Lower leg skin (tissue), 3 donors: ENCODE measurements at regions not wholly inside any gene's neighbourhood (a gene's known extent, or its start where the extent isn't known, plus 50 kb on each side); places are given as distances from the start of the nearest gene placed in this dataset.

Source experiments
- POLR2A ChIP-seq, 2 donors: fragments of 450-650 bp; IDR thresholded peaks; one replicate each; pipeline ENCODE4 v1.6.1; 2016 to 2017; ENCODE audit warnings: antibody characterized with exemption in 2 of 2, mild to moderate bottlenecking in 1 of 2, moderate library complexity in 1 of 2
- TF ChIP-seq, protein P1 (sequence below), 3 donors: fragments of 450-650 bp; IDR thresholded peaks; one replicate each; pipeline ENCODE4 v1.5.1; 2016; ENCODE audit warnings: antibody characterized with exemption in 3 of 3, mild to moderate bottlenecking in 3 of 3, moderate library complexity in 2 of 3

DNA sequence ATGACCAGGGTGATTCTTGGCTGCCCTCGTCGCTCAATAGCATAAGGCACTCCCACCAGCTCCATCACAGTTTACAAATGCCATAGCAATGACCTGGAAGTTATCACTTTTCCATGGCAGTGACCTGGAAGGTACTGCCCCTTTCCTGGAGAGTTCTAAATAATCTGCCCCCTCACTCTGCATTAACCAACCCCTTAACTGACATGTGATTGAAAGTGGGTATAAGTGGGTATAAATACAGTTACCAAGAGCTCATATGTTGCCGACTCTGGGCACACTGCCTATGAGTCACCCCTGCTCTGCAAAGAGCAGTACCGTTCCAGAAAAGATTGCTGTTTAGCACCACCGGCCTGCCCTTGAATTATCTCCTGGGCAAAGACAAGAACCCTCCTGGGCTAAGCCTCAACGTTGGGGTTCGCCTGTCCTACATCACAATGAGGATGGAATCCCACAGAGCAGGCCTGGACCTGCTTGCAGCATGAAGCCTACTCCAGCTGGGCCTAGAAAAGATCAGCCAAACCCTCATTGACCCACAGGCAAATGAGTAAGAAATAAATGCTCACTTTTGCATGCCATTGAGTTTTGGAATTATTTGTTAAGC is 95.2 kb upstream of the SEC14L1 start:
- TF ChIP-seq, protein P1, sequence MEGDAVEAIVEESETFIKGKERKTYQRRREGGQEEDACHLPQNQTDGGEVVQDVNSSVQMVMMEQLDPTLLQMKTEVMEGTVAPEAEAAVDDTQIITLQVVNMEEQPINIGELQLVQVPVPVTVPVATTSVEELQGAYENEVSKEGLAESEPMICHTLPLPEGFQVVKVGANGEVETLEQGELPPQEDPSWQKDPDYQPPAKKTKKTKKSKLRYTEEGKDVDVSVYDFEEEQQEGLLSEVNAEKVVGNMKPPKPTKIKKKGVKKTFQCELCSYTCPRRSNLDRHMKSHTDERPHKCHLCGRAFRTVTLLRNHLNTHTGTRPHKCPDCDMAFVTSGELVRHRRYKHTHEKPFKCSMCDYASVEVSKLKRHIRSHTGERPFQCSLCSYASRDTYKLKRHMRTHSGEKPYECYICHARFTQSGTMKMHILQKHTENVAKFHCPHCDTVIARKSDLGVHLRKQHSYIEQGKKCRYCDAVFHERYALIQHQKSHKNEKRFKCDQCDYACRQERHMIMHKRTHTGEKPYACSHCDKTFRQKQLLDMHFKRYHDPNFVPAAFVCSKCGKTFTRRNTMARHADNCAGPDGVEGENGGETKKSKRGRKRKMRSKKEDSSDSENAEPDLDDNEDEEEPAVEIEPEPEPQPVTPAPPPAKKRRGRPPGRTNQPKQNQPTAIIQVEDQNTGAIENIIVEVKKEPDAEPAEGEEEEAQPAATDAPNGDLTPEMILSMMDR (IDR thresholded peaks at IDR 0.05) = no peak
- no peak for TF ChIP-seq POLR2A (IDR thresholded peaks at IDR 0.05)
